Activated CD8-positive, alpha-beta T cell treated with anti-CD3 and anti-CD28 coated beads, Interleukin-2, amount 10 ng/mL, durations not matched to agents 7 days and 5 days (primary cell): ENCODE measurements at regions not wholly inside any gene's neighbourhood (a gene's known extent, or its start where the extent isn't known, plus 50 kb on each side); places are given as distances from the start of the nearest gene placed in this dataset.

Source experiments
- ATAC-seq: fragments of 150-1000 bp; cut with Tn5 transposase; one replicate; pipeline ENCODE4 v1.10.0; 2021; ENCODE audit warnings: moderate library complexity
- CTCF ChIA-PET: fragments of 350-600 bp; sonication (Branson Sonifier 250); formaldehyde crosslinking; loops from one replicate; lab custom pipeline; 2021; ENCODE audit warnings: antibody characterized with exemption; lab: Charles Lee
- POLR2A ChIA-PET: fragments of 350-600 bp; sonication (Branson Sonifier 250); formaldehyde crosslinking; loops from one replicate; lab custom pipeline; 2021; ENCODE audit warnings: antibody characterized with exemption; lab: Charles Lee
- DNase-seq: peaks from one replicate; pipeline ENCODE4 v3.0.0-alpha.2; 2020
- H3K27ac Mint-ChIP-seq: one replicate; pipeline ENCODE4 v1.8.0; 2021; ENCODE audit warnings: mild to moderate bottlenecking, mixed read lengths
- H3K27me3 Mint-ChIP-seq: one replicate; pipeline ENCODE4 v1.8.0; 2021; ENCODE audit warnings: low read depth, mixed read lengths
- H3K36me3 Mint-ChIP-seq: one replicate; pipeline ENCODE4 v1.8.0; 2021; ENCODE audit warnings: low read depth, mixed read lengths
- H3K4me1 Mint-ChIP-seq: one replicate; pipeline ENCODE4 v1.8.0; 2021; ENCODE audit warnings: low read depth, mixed read lengths
- H3K4me3 Mint-ChIP-seq: one replicate; pipeline ENCODE4 v1.8.0; 2021; ENCODE audit warnings: mild to moderate bottlenecking, mixed read lengths
- H3K9me3 Mint-ChIP-seq: one replicate; pipeline ENCODE4 v1.8.0; 2022; ENCODE audit warnings: mixed read lengths; ENCODE audit not compliant: insufficient read depth

DNA sequence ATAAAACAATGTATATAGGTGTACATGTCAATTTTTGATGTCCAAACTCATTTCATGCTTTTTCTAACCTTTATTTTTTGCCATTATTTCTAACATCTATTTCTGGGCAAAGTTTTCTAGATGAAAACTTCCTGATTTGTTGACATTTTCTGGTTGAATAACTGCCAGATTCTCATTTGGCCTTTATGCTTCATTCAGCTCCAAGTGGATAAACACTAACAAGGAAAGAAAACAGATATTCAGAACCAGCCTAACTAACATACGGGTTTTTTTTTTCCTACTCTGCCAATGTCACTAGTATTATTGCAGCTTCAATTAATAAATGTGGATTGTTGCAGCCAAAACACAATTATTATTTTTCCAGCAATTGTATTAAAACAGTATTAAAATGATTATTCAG, 50.9 kb upstream of the RAP1GDS1 start:
- H3K4me3 Mint-ChIP-seq, result no peak overlapping the region

GRCh38 chr4:98209111-98209510, 52.1 kb upstream of the RAP1GDS1 start:
- H3K4me1 Mint-ChIP-seq, result no peaks in the 10 kb centered on the region

More for the DNA sequence above, 50.9 kb upstream of the RAP1GDS1 start:
- ATAC-seq, result no peak
- H3K9me3 Mint-ChIP-seq, result no peaks in the 10 kb centered on the region
- H3K36me3 Mint-ChIP-seq, result no peaks in the 10 kb centered on the region
- peaks cover 3% of the 10 kb centered on the region for H3K27me3 Mint-ChIP-seq
- H3K27ac Mint-ChIP-seq, result no peak overlapping the region
- ChIA-PET CTCF (no interaction called here), POLR2A (no interaction called here)
- no peak for DNase-seq
- no peaks in the 10 kb centered on the region for H3K4me1 Mint-ChIP-seq

DNA sequence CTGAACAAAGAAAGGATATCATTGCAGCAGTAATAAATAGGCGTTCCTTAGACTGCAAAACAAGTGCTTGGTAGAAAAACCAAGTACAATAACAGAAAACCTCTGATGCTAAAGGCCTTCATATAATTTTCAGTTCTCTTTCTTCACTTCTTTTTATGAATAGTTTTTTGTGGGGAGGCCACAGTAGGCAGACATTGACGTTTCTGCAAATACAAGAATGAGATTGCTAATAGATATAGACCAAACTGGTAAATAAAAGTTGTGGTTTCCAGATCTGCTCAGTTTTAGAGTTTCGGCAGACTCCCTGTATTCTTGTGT, 57.0 kb upstream of the RAP1GDS1 start:
- ChIA-PET CTCF (no interaction called here), POLR2A (no interaction called here)
- Mint-ChIP-seq H3K36me3 (no peaks in the 10 kb centered on the region), H3K27ac (no peak overlapping the region), H3K27me3 (peaks cover 3% of the 10 kb centered on the region), H3K4me1 (peaks cover 9% of the 10 kb centered on the region), H3K9me3 (peaks cover 6% of the 10 kb centered on the region), H3K4me3 (no peak overlapping the region)
- ATAC-seq, result no peak
- no peak for DNase-seq

More at GRCh38 chr4:98209111-98209510, 52.1 kb upstream of the RAP1GDS1 start:
- no peak for DNase-seq
- H3K27ac Mint-ChIP-seq, result no peak overlapping the region
- no peaks in the 10 kb centered on the region for H3K9me3 Mint-ChIP-seq
- no peak for ATAC-seq
- ChIA-PET CTCF (no interaction called here), POLR2A (no interaction called here)
- no peak overlapping the region for H3K4me3 Mint-ChIP-seq
- H3K27me3 Mint-ChIP-seq, result peaks cover 3% of the 10 kb centered on the region
- no peaks in the 10 kb centered on the region for H3K36me3 Mint-ChIP-seq

DNA sequence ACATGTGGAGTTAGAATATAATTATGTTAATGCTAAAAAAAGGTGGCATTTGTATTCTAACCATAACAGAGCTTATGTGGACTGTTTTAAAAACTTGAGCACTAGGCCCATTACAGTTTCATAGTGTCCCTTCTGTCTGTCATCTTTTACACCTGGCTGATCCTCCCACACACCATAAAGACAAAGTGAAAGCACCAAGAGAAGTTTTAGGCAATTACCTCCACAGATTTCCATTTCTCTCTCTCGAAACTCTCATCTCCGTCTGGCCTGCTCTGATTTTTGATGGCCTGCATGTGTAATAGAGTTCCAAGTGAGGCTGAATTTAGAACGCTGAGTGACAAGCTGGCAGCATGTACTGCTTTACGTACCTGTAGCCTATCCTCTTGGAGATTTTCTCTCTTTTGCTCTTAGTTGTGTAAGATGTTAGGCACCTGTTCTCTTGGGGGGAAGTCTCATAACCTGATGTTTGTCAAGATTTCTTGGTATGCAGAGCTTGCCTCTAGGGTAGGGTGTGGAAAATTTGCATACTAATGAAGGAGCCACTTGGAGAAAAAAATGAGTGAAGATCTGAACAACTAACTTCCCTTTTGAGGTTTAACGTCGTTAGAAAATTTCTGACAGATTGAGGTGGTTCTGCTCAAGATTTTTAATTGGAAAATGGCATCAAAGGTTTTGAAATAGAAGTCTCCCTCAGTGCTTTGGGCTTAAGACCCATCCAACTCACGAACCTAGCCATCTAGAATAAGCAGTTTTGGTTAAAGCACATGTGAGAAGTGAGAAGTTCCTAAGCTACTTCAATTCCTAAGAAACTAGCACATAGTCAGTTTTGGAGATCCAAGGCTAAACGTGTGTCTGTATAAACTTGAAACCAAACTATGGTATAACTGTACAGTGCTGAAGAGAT, 57.6 kb upstream of the RAP1GDS1 start:
- Mint-ChIP-seq H3K36me3 (no peaks in the 10 kb centered on the region), H3K27ac (no peak overlapping the region), H3K9me3 (peaks cover 6% of the 10 kb centered on the region), H3K27me3 (peaks cover 3% of the 10 kb centered on the region), H3K4me3 (peak overlapping the region; percentile 10), H3K4me1 (peaks cover 9% of the 10 kb centered on the region)
- ChIA-PET POLR2A (no interaction called here), CTCF (no interaction called here)
- no peak for ATAC-seq
- DNase-seq, result no peak

- no peak for ATAC-seq
- no peaks in the 10 kb centered on the region for H3K36me3 Mint-ChIP-seq
- no peak for DNase-seq
- no peak overlapping the region for H3K27ac Mint-ChIP-seq
- H3K27me3 Mint-ChIP-seq, result peaks cover 3% of the 10 kb centered on the region
- peaks cover 9% of the 10 kb centered on the region for H3K4me1 Mint-ChIP-seq
- POLR2A ChIA-PET, result no interaction called here
- CTCF ChIA-PET, result no interaction called here
- H3K4me3 Mint-ChIP-seq, result no peak overlapping the region
- peaks cover 12% of the 10 kb centered on the region for H3K9me3 Mint-ChIP-seq
Observed at GRCh38 chr4:98202907-98203306, 58.3 kb upstream of the RAP1GDS1 start.

DNA sequence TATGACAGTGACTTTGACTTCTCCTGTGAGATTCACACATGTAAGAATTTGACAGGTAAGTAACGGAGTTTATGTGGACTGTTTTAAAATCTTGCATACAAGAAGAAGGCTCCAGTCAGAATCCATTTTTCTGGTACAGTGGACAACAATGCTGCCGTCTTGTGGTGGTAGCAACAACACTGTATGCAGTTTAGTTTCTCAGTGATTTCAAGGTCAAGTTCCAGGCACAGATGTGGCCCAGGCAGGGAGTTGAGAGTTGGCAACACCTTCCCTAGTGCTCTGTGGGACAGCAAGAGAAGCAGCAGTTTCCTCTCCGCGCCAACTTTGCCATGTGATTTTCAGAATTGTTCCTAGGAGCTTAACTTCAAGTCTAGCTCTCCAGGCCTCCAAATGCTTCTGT, 56.0 kb upstream of the STPG2 start:
- Mint-ChIP-seq H3K27ac (no peak overlapping the region), H3K36me3 (no peaks in the 10 kb centered on the region), H3K4me3 (no peak overlapping the region), H3K4me1 (peaks cover 9% of the 10 kb centered on the region), H3K9me3 (peaks cover 25% of the 10 kb centered on the region), H3K27me3 (no peaks in the 10 kb centered on the region)
- ChIA-PET CTCF (no interaction called here), POLR2A (no interaction called here)
- no peak for DNase-seq
- ATAC-seq, result no peak

DNA sequence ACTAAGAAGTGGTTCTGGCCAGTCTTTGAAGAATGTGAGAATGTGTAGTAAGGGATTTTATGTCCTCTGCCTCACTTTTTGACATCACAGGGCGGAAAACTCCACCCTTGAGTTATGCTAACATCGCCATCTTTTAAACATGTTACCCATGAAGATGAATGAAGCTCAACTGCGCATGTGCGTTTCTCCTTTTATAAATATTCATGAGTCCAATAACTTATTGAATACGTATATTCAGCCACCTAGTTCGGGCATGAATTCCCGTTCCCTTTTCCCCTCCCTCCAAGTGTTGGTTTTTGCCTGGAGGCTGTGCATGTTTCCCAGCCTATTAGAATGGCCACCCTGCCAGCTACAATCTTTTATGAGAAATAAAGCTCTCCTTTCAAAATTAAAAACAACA, 51.7 kb upstream of the STPG2 start:
- ChIA-PET CTCF (no interaction called here), POLR2A (interaction anchor here (0.7 kb wide), 1 partner anchor 193 kb away, joined by 3 read pairs; no protein-coding TSS in a partner anchor)
- Mint-ChIP-seq H3K27ac (no peak overlapping the region), H3K27me3 (no peaks in the 10 kb centered on the region), H3K4me1 (no peaks in the 10 kb centered on the region), H3K9me3 (peaks cover 33% of the 10 kb centered on the region), H3K36me3 (peaks cover 5% of the 10 kb centered on the region), H3K4me3 (no peak overlapping the region)
- DNase-seq, result no peak
- no peak for ATAC-seq

- ChIA-PET CTCF (no interaction called here), POLR2A (no interaction called here)
- H3K36me3 Mint-ChIP-seq, result peaks cover 5% of the 10 kb centered on the region
- ATAC-seq, result no peak
- no peak for DNase-seq
- H3K9me3 Mint-ChIP-seq, result peaks cover 33% of the 10 kb centered on the region
- H3K27me3 Mint-ChIP-seq, result no peaks in the 10 kb centered on the region
- H3K27ac Mint-ChIP-seq, result no peak overlapping the region
- no peak overlapping the region for H3K4me3 Mint-ChIP-seq
- H3K4me1 Mint-ChIP-seq, result no peaks in the 10 kb centered on the region
Observed at GRCh38 chr4:98193459-98194105, 50.3 kb upstream of the STPG2 start.
